Amygdala (tissue), 56 donors: ENCODE measurements at regions not wholly inside any gene's neighbourhood (a gene's known extent, or its start where the extent isn't known, plus 50 kb on each side); places are given as distances from the start of the nearest gene placed in this dataset.

ENCODE experiments used
- DNase-seq, 56 donors: peaks; one replicate each; lab custom pipeline; 2025; lab: John Stamatoyannopoulos, UW

DNA sequence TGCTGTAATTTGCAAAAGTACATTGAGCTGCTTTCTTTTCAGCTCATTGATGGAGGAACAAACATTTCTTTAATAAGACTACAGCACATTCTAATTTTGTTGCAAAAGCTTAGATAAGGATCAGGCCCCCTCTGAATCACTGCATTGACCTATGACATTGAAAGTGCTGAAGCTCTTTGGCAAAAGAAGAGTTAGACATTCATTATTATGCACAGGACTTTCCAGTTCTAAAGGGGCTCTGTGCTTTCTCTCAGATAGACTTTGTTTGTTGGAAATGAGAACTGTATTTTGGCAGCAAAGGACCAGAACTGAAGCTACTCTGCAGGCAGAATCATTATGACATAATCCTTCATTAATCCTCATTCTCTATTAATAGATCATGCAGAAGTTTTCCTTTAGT, 252.9 kb upstream of the SOX2 start:
- peak in 10 of 56 donors; percentile 0 to 76 (median 28) for DNase-seq

DNA sequence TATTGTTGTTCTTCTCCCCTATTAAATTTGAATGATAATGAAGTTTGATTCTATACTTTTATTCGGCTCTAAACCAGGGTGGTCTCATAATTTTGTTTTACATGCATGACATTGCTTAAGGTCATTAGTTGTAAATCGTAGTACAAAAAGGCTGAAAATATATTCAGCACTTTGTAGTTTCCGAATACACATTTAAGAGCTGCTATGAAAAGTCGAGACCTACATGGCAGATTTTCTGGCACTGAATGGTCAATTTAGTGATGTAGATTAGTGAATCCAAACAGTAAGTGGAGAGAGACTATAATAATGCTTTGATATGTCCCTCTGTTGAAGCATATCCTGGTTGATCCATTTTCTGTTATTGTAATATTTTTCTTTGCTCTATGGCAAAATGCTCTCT, 254.0 kb upstream of the SOX2 start:
- DNase-seq = no peak

DNA sequence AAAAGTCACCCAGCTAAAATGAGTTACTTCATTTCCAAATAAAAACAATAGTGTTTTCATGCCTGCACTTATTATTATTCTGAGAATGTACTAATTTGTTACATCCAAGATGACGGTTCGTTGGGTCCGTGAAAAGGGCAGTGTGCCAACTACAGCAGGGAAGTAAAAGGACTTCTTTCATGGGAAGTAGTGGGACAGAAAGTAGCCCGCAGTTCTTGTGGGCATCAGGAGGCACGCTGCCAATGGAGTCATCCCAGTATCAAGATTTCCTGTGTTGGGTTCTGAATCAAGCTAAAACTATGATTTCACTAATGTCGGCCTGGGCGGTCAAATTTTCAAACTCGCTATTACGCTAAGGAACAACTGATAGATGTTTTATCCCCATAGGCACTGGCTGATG, 254.5 kb upstream of the SOX2 start:
- DNase-seq = peak; percentile 18 to 96 (median 83)

- no peak for DNase-seq
Measured at GRCh38 chr3:181455276-181455675, 256.4 kb upstream of the SOX2 start.

- peak in 28 of 56 donors; percentile 1 to 75 (median 36) for DNase-seq
Measured at GRCh38 chr3:181454451-181455027, 257.2 kb upstream of the SOX2 start.

GRCh38 chr3:181446741-181447140, 265.0 kb upstream of the SOX2 start:
- no peak for DNase-seq

GRCh38 chr3:181442066-181442465, 269.7 kb upstream of the SOX2 start:
- no peak for DNase-seq

DNA sequence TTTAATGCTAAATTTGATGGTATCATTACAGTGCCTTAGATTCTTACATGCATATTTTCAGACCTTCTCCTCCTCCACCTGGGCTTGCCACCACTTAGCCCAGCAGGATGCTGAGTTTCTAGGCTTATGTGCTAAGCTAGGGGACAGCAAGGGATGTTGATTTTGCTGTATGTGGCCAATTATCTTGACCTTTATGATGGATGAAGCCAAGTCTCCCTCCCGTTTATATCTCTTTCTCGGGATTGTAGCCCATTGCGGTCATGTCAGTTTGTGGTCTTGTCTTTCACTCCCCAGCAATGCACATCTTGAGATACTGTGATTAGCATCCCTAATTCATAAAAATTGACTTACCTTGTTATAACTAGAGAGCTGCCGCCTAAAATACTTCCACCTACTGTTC, 278.7 kb upstream of the SOX2 start:
- DNase-seq = no peak

GRCh38 chr3:181431748-181432147, 280.0 kb upstream of the SOX2 start:
- DNase-seq = no peak

DNA sequence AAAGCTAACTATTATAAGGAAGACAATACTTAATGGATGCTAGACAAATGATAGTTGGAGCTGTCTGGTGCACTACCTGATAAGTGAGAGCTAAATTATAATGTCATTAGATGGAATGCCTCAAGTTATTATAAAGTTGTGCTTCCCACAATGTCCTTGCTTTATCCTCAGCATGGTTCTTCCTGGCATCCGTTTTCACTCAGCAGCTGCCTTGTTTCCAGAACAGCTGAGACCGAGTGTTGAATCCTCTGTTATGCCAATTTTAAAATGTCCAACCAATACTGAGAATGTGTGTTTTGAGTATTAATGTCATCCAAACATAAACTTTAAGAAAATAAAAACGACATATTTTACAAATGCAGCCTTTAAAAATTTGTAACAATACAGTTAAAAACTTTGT, 286.7 kb upstream of the SOX2 start:
- no peak for DNase-seq

DNA sequence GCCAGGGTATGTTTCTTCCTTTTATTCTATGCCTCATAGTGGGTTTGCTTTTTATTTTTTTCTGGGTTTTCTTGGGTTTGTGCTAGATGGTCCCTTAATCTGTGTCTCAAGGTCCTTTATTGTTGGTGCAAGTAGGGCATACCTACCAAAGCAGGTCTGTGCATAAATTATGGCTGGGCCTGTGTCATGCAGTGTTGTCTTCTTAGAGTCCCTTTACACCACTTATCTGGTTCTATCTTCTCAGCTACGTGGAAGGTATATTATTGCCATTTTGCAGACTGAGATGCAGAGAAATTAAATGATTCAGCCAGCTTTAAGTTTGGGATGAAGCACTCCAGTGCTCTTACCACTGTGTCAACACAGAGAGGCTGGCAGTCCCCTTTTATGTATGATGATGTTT, 293.5 kb upstream of the SOX2 start:
- DNase-seq = no peak

DNA sequence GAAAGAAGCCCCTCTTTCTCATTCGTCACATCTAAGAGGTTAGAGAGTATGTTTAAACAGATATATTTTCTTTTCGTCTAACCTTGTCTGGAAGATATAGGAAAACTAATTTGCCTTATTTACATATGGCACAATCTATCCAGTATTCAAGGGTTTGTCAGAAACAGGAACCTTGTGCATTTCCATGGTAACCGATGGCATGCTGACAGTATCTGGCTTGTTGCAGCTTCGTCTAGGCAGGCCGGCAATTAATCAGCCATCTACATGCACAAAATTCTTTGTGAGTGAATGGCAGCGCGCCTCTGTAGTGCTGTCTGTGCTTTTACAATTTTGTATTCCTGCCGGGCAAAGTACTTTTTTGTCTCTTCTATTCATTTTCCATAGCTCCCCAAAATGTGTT, 294.0 kb upstream of the SOX2 start:
- DNase-seq = peak in 40 of 56 donors; percentile 3 to 74 (median 30)

DNA sequence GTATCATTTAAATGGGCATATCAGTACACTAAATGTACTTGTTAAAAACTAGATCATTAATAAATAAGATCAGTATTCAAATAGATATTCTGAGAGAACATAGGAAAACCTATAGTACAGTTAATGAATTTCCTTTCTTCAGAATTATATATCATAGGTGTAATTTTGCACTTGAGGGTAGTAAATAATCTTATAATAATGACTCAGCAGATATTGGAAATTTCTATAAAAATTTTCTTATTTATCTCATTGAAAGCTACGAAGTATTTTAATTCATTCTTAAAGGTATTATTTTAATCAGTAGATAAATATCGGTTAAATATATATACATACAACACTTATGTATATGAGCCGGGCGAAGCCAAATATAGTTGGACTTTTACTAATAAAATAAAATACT, 300.9 kb upstream of the SOX2 start:
- DNase-seq = no peak

GRCh38 chr3:181403876-181404660, 307.7 kb upstream of the SOX2 start:
- DNase-seq = no peak

DNA sequence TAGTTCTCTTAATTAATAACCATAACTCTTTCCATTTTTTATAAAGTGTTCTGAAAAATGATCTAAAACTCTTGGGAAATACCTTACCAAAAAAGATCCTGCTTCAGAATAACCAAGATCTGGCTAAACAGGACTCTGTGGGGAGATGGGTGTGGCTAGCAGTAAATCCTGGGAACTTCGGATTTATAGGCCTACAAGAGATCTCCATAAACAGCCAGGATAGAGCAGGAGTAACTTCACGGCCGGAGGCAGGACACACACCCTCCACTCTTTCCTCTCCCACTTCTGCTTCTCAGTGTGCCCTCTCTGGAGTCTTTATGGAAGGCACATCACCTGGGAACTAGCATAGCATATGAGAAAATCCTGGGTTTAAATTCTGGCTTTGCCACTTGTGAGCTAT, 309.4 kb upstream of the SOX2 start:
- DNase-seq = no peak

DNA sequence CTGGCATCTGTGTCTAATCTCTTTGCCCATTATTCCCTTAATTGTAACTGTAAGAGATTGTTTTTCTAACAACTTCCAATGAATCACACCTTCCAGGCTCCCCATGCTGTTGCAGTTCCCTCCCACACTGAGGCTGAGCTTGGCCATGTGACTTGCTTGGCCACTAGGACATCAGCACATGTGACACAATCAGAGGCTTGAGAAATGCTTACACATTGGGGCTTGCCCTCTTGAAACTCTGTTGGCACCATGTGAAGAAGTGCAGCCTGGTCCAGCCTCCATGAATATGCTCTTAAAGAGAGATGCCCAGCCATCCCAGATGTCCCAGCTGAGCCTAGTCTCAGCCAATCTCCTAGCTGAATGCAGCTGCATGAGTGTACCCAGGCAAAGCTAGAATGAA, 326.8 kb upstream of the SOX2 start:
- peak in 11 of 56 donors; percentile 2 to 52 (median 13) for DNase-seq

GRCh38 chr3:181383760-181384159, 328.0 kb upstream of the SOX2 start:
- DNase-seq = peak in 1 of 56 donors; percentile 8

DNA sequence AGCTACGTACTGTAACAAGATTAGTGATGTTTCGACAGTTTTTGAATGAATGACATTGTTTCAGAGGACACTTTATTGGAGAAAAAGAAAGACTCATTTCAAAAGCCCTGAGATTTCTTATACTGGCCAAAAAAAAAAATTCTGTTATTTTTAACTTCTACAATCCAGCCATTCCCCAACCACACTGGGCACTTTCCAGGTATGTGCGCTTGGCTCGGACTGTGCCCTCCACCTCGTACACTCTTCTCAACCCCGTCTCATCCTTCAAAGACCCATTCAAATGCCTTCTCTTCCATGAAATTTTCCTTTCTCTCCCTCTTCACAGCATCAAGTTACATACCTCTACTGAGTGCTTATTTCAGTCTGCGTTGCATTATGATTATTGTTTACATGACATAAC, 328.5 kb upstream of the SOX2 start:
- no peak for DNase-seq

DNA sequence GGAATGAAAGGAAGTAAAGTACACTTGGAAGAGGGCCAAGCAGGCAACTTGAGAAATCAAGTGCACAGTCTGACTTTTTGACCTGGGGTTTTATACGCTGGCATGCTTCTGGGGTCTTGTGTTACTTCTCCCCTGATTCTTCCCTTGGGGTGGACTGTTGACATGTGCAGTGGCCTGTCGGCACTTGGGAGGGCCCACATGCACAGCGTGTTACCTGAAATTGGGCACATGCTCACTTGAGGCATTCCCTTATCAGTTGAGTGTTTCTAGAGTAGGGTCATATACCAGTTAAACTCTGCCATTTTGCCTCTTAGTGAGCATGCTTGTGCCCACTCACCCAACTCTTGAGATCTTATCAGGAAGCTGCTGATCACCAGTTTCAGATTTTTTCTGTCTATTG, 329.1 kb upstream of the SOX2 start:
- DNase-seq = no peak

GRCh38 chr3:181379278-181379677, 332.4 kb upstream of the SOX2 start:
- DNase-seq = no peak

DNA sequence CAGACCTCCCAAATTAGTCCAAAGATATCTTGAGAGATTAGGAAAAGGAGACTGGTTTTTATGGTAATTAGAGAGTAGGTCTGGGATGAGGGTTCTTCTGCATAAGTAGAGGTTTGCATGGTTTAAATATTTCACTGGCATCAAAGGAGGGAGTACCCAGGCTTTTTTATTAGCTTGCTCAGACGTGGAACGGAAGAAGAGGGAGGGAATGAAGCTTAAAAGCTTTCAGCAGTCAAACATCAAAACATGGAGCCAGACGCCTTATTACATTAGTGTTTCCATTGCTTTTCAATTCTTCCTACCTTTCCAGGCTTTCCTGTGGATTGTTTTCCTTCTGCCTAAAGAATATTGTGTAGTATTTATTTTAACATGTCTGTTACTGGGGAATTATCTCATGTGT, 342.1 kb upstream of the SOX2 start:
- no peak for DNase-seq

DNA sequence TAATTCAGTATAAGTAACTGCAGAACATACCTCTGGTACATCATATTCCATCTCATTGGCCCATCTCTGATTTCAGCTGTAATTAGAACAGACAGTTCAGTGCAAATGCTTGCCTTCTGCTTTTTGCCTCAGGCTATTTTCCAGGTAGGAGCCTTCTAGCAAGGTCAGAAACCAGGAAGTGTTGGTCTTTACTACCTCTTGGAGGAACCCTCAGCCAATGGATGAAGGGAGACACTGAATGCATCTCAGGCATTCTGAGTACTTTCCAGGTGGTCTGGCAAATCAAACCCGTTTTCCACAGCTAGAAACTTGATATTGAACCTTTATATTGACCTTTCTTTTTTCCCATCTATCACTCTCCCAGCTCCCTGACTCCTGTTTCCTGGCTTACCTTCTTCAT, 348.5 kb upstream of the SOX2 start:
- DNase-seq = no peak
